IMR-90 (cell line): ENCODE measurements at regions not wholly inside any gene's neighbourhood (a gene's known extent, or its start where the extent isn't known, plus 50 kb on each side); places are given as distances from the start of the nearest gene placed in this dataset.

Experiments
- ATAC-seq: fragments of 200-7000 bp; cut with Tn5 transposase; 2 replicates; pipeline ENCODE4 v1.9.1; 2020; ENCODE audit warnings: low read depth, mild to moderate bottlenecking, moderate library complexity
- BruUV-seq: library from RNA; stranded (reverse); fragments of 400-500 nt; replicated peaks from 2 replicates; lab custom pipeline; 2021; lab: Mats Ljungman, UMichigan
- CTCF ChIA-PET: fragments of 300-600 bp; formaldehyde crosslinking; extraction: SDS; loops from one replicate; lab custom pipeline; 2021; ENCODE audit warnings: antibody characterized with exemption; lab: Yijun Ruan, JAX
- POLR2A ChIA-PET: fragments of 300-600 bp; sonication (Branson Sonifier 250); formaldehyde crosslinking; loops from one replicate; lab custom pipeline; 2022; ENCODE audit warnings: antibody characterized with exemption; ENCODE audit not compliant: unreplicated experiment; lab: Charles Lee
- DNase-seq: peaks from one replicate; pipeline ENCODE4 v3.0.0; 2013
- H2AFZ ChIP-seq: replicated peaks from 2 replicates; pipeline ENCODE3; 2013; ENCODE audit warnings: low read length, mild to moderate bottlenecking; ENCODE audit not compliant: poor library complexity
- H2AK5ac ChIP-seq: 2 replicates; pipeline ENCODE4 v1.6.1; 2013; ENCODE audit warnings: low read depth, low read length, inconsistent platforms
- H2AK9ac ChIP-seq: replicated peaks from 2 replicates; pipeline ENCODE3; 2013; ENCODE audit warnings: mild to moderate bottlenecking, low read depth, low read length, moderate library complexity; ENCODE audit not compliant: poor library complexity
- H2BK120ac ChIP-seq: 2 replicates; pipeline ENCODE4 v1.6.1; 2013; ENCODE audit warnings: low read depth, low read length, inconsistent platforms
- H2BK15ac ChIP-seq: 3 replicates; pipeline ENCODE4 v1.6.1; 2013; ENCODE audit warnings: low read depth, low read length, inconsistent platforms
- H2BK20ac ChIP-seq: 2 replicates; pipeline ENCODE4 v1.6.1; 2013; ENCODE audit warnings: low read depth, mild to moderate bottlenecking, inconsistent platforms, low read length, moderate library complexity
- H2BK5ac ChIP-seq: 2 replicates; pipeline ENCODE4 v1.6.1; 2013; ENCODE audit warnings: mild to moderate bottlenecking, low read depth, low read length, inconsistent platforms; ENCODE audit not compliant: poor library complexity, severe bottlenecking
- H3K14ac ChIP-seq: replicated peaks from 2 replicates; pipeline ENCODE4 v1.6.1; 2013; ENCODE audit warnings: low read depth, low read length, inconsistent platforms
- H3K18ac ChIP-seq: 2 replicates; pipeline ENCODE4 v1.6.1; 2013; ENCODE audit warnings: low read depth, low read length, control low read depth
- H3K23ac ChIP-seq: 2 replicates; pipeline ENCODE4 v1.6.1; 2013; ENCODE audit warnings: low read depth, low read length, inconsistent platforms
- H3K27ac ChIP-seq: 2 replicates; pipeline ENCODE4 v1.5.1; 2013; ENCODE audit warnings: mild to moderate bottlenecking, control low read depth, low read length; ENCODE audit not compliant: insufficient read depth
- H3K27me3 ChIP-seq: 2 replicates; pipeline ENCODE4 v1.6.1; 2013; ENCODE audit warnings: low read length; ENCODE audit not compliant: control insufficient read depth, insufficient read depth
- H3K36me3 ChIP-seq: 2 replicates; pipeline ENCODE4 v1.6.1; 2013; ENCODE audit warnings: low read length, mixed read lengths; ENCODE audit not compliant: control insufficient read depth, insufficient read depth
- H3K4ac ChIP-seq: 2 replicates; pipeline ENCODE4 v1.6.1; 2013; ENCODE audit warnings: low read depth, low read length, inconsistent platforms
- H3K4me1 ChIP-seq: 2 replicates; pipeline ENCODE4 v1.6.1; 2013; ENCODE audit warnings: low read length, mixed read lengths; ENCODE audit not compliant: control insufficient read depth, insufficient read depth
- H3K4me2 ChIP-seq: 2 replicates; pipeline ENCODE4 v1.6.1; 2013; ENCODE audit warnings: low read depth, mild to moderate bottlenecking, control low read depth, low read length, moderate library complexity
- H3K4me3 ChIP-seq: 2 replicates; pipeline ENCODE4 v1.5.1; 2013; ENCODE audit warnings: low read depth, mild to moderate bottlenecking, control low read depth, low read length, moderate library complexity; ENCODE audit not compliant: insufficient read depth
- H3K56ac ChIP-seq: 2 replicates; pipeline ENCODE4 v1.6.1; 2013; ENCODE audit warnings: low read length, inconsistent platforms; ENCODE audit not compliant: insufficient read depth; ENCODE audit errors: extremely low read depth
- H3K79me1 ChIP-seq, 2 experiments: 2 replicates each; pipeline ENCODE4 v1.6.1; 2013; ENCODE audit warnings: low read length in 2 of 2, inconsistent platforms in 1 of 2, low read depth in 1 of 2
- H3K9ac ChIP-seq: 2 replicates; pipeline ENCODE4 v1.6.1; 2013; ENCODE audit warnings: low read depth, low read length, control low read depth
- H3K9me1 ChIP-seq: 2 replicates; pipeline ENCODE4 v1.6.1; 2013; ENCODE audit warnings: low read length, inconsistent platforms; ENCODE audit not compliant: insufficient read depth
- H3K9me3 ChIP-seq: 2 replicates; pipeline ENCODE4 v1.6.1; 2013; ENCODE audit warnings: low read length; ENCODE audit not compliant: control insufficient read depth, insufficient read depth
- H4K20me1 ChIP-seq: 2 replicates; pipeline ENCODE4 v1.6.1; 2013; ENCODE audit warnings: low read length, inconsistent platforms; ENCODE audit not compliant: insufficient read depth
- H4K5ac ChIP-seq: 2 replicates; pipeline ENCODE4 v1.6.1; 2013; ENCODE audit warnings: mild to moderate bottlenecking, low read depth, low read length, control low read depth
- H4K8ac ChIP-seq, 2 experiments: 2 replicates each; pipeline ENCODE4 v1.6.1; 2013; ENCODE audit warnings: low read depth in 2 of 2, low read length in 2 of 2, control low read depth in 1 of 2, inconsistent platforms in 1 of 2
- H4K91ac ChIP-seq: 2 replicates; pipeline ENCODE4 v1.6.1; 2013; ENCODE audit warnings: low read depth, low read length, inconsistent platforms; ENCODE audit not compliant: insufficient read depth
- MAFK ChIP-seq: IDR thresholded peaks from 2 replicates; pipeline ENCODE4 v1.6.1; 2012; ENCODE audit warnings: low read depth, low read length, improper control_type of control experiment
- MAZ ChIP-seq: IDR thresholded peaks from 2 replicates; pipeline ENCODE4 v1.6.1; 2012; ENCODE audit warnings: low read depth, mild to moderate bottlenecking, low read length, improper control_type of control experiment, moderate library complexity, borderline replicate concordance
- MXI1 ChIP-seq: IDR thresholded peaks from 2 replicates; pipeline ENCODE4 v1.6.1; 2012; ENCODE audit warnings: low read depth, mild to moderate bottlenecking, low read length, moderate library complexity, borderline replicate concordance
- WGBS, 2 experiments: methylation state at CpG; one replicate each; pipeline versions ENCODE4 v1.1.5 to v1.1.7; 2013; ENCODE audit warnings: missing lambda C conversion rate in 2 of 2; ENCODE audit not compliant: insufficient read length in 1 of 2; ENCODE audit errors: extremely low coverage in 2 of 2; 5-methylcytosine and 5-hydroxymethylcytosine counted together
- dilution Hi-C: fragments of 300-500 bp; cut with HindIII; formaldehyde crosslinking; loops from one replicate; pipeline ENCODE4 v1.14.3; 2018; ENCODE audit warnings: low sequenced_read_pairs; ENCODE audit not compliant: unreplicated experiment
- in situ Hi-C: fragments of 300-500 bp; cut with MboI; formaldehyde crosslinking; loops from 3 replicates; pipeline ENCODE4 v1.14.3; 2019; ENCODE audit warnings: low sequenced_read_pairs, inconsistent platforms, mixed read lengths
- intact Hi-C: fragments of 100-400 bp; cut with micrococcal nuclease; formaldehyde crosslinking; loops from 2 replicates; pipeline ENCODE4 v1.10.0; 2022

DNA sequence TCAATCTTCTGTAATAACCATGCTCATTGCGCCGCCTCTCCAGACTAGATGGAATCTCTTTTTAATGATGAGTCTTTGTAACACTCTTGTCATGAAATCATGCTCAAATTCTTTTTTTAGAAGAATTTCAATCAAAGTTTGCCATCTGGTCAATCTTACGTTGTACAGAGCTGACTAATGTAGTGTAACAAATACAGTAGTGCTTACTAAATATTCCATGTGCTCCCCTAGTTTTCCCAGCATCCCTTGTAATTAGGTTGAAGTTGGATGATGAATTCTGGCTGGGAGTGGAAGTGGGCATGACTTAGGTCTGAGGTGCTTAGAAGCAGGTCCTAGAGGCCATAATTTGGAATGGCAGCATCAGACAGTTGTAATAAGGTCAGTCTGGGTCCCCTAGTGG, 309.1 kb upstream of the SNX7 start:
- dilution Hi-C loops, result no loop called here

More for the DNA sequence above, 309.1 kb upstream of the SNX7 start:
- in situ Hi-C loops, result no loop called here
- Histone ChIP-seq H4K91ac (no peak overlapping the region), H3K4ac (no peak overlapping the region), H2AFZ (no peak overlapping the region), H4K20me1 (no peaks in the 10 kb centered on the region), H3K79me1 (no peaks in the 10 kb centered on the region), H3K23ac (no peak overlapping the region), H2BK20ac (no peak overlapping the region), H2BK5ac (no peak overlapping the region), H3K4me1 (no peaks in the 10 kb centered on the region), H3K56ac (no peak overlapping the region), H2BK120ac (no peak overlapping the region), H2BK15ac (no peak overlapping the region), H3K4me3 (no peak overlapping the region), H4K8ac (no peak overlapping the region), H4K5ac (no peak overlapping the region), H2AK9ac (no peak overlapping the region), H3K9me3 (no peaks in the 10 kb centered on the region), H3K27ac (no peak overlapping the region), H3K9me1 (no peaks in the 10 kb centered on the region), H3K36me3 (no peaks in the 10 kb centered on the region), H3K14ac (no peak overlapping the region), H3K27me3 (no peaks in the 10 kb centered on the region), H3K4me2 (no peak overlapping the region), H3K9ac (no peak overlapping the region), H2AK5ac (no peak overlapping the region), H3K18ac (no peak overlapping the region)
- no peak for ATAC-seq
- BruUV-seq, result no TSS peak
- DNase-seq, result no peak
- POLR2A ChIA-PET, result interaction anchor here (0.6 kb wide), 1 partner anchor 46 kb away, joined by 3 read pairs; no protein-coding TSS in a partner anchor
- no CpG with 5 or more reads among the region's 3 CpGs for WGBS, 2 experiments
- CTCF ChIA-PET, result no interaction called here
- intact Hi-C loops, result no loop called here
- no peak for TF ChIP-seq MXI1
- no peak for TF ChIP-seq MAZ
- no peak for TF ChIP-seq MAFK
